ENCODE measurements at regions not wholly inside any gene's neighbourhood (a gene's known extent, or its start where the extent isn't known, plus 50 kb on each side); places are given as distances from the start of the nearest gene placed in this dataset.
"Not testable (repeated sequence)": the region's sequence is repeated elsewhere in the genome, so short reads cannot be mapped to it uniquely, and the experiment has no call there.

DNA sequence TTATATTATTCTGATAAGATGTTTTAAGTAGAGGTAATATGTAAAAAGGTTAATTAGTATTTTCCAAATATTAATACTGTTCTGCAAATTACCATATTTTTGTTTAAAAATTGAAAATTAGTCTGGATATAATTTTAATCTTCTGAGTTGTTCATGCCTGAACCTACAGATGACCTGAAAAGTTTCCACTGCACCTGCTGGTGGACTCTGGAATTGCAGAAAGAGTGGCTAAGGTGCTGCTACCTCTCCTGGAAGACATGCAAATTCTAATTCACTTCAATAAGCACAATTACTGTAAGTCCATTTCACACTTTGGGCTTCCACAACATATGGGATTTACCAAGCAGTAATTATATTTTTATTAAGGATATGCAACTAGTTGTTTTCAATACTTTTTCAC lies 77.7 kb upstream of the OLIG3 start:
- Histone ChIP-seq H3K4me3 (no peak overlapping the region), H3K9me3 (no peaks in the 10 kb centered on the region), H3K27ac (no peak overlapping the region), H3K27me3 (no peaks in the 10 kb centered on the region), H3K4me1 (no peaks in the 10 kb centered on the region), H3K36me3 (no peaks in the 10 kb centered on the region)
- TF ChIP-seq POLR2A (IDR thresholded peaks at IDR 0.05) (no peak), POLR2AphosphoS5 (IDR thresholded peaks at IDR 0.05) (no peak)
- TF ChIP-seq, protein P1, sequence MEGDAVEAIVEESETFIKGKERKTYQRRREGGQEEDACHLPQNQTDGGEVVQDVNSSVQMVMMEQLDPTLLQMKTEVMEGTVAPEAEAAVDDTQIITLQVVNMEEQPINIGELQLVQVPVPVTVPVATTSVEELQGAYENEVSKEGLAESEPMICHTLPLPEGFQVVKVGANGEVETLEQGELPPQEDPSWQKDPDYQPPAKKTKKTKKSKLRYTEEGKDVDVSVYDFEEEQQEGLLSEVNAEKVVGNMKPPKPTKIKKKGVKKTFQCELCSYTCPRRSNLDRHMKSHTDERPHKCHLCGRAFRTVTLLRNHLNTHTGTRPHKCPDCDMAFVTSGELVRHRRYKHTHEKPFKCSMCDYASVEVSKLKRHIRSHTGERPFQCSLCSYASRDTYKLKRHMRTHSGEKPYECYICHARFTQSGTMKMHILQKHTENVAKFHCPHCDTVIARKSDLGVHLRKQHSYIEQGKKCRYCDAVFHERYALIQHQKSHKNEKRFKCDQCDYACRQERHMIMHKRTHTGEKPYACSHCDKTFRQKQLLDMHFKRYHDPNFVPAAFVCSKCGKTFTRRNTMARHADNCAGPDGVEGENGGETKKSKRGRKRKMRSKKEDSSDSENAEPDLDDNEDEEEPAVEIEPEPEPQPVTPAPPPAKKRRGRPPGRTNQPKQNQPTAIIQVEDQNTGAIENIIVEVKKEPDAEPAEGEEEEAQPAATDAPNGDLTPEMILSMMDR (IDR thresholded peaks at IDR 0.05), result peak in 5 of 6 experiments; percentile 35 to 58 (median 45)
- ATAC-seq (ENCODE audit: low FRiP score in 2 of 2) (no peak), DNase-seq (peak in 1 of 2 donors; percentile 28)

DNA sequence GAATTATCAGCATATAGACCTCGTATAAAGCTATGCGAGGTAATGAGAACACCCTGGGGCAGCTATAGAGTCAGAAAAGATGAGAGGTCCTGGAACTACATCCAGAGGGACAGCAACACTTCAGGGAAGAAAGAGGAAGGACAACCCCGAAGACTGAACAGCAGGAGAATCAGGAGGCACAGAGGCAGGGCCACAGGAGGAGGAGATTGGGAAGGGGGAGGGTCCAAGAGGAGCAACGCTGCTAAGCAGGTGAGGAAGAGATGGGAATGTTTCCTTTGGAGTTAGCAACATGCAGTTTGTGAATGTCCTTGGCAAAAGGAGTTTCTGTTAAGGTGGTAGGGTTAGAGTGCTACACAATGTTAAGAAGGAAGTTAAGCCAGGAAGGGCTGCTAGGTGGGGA lies 79.5 kb upstream of the OLIG3 start:
- ATAC-seq (ENCODE audit: low FRiP score in 2 of 2) (no peak), DNase-seq (no peak)
- H3K4me3 ChIP-seq, result no peak overlapping the region
- no peaks in the 10 kb centered on the region for H3K4me1 ChIP-seq
- no peaks in the 10 kb centered on the region for H3K27me3 ChIP-seq
- H3K9me3 ChIP-seq, result no peaks in the 10 kb centered on the region
- H3K36me3 ChIP-seq, result no peaks in the 10 kb centered on the region
- 74 to 75% methylated on average over 4 of the region's 4 CpGs for WGBS, 2 donors
- no peak for TF ChIP-seq EP300 (IDR thresholded peaks at IDR 0.05)
- TF ChIP-seq, protein P1 (IDR thresholded peaks at IDR 0.05), result no peak
- no peak for TF ChIP-seq POLR2AphosphoS5 (IDR thresholded peaks at IDR 0.05)
- no peak for TF ChIP-seq POLR2A (IDR thresholded peaks at IDR 0.05)
- no peak overlapping the region for H3K27ac ChIP-seq

DNA sequence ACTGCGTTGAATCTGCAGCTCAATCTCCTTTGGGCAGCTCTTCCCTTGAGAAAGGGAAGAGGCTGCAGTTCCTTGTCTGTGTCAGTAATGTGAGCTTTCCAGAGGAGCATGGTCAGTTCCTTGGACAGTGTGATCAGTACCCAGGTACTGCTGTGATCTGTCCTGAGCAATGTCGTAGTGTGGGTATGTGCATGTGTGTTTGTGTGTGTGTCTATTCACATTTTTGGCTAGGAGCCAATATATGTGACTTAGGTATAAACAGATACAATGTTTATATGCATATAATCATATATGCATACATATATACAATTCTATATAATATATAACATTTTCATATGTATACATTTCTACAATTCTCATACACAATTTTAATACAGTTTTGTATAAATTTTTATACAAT lies 85.4 kb upstream of the OLIG3 start:
- Histone ChIP-seq H3K36me3 (no peaks in the 10 kb centered on the region), H3K27ac (no peak overlapping the region), H3K4me1 (no peaks in the 10 kb centered on the region), H3K27me3 (no peaks in the 10 kb centered on the region), H3K9me3 (no peaks in the 10 kb centered on the region), H3K4me3 (no peak overlapping the region)
- ATAC-seq (ENCODE audit: low FRiP score in 2 of 2) (no peak), DNase-seq (no peak)
- TF ChIP-seq POLR2A (IDR thresholded peaks at IDR 0.05), result no peak
- TF ChIP-seq EP300 (IDR thresholded peaks at IDR 0.05), result no peak
- no peak for TF ChIP-seq POLR2AphosphoS5 (IDR thresholded peaks at IDR 0.05)
- TF ChIP-seq, protein P1 (IDR thresholded peaks at IDR 0.05), result no peak
- 75 to 80% methylated on average over 2 of the region's 2 CpGs for WGBS, 2 donors

DNA sequence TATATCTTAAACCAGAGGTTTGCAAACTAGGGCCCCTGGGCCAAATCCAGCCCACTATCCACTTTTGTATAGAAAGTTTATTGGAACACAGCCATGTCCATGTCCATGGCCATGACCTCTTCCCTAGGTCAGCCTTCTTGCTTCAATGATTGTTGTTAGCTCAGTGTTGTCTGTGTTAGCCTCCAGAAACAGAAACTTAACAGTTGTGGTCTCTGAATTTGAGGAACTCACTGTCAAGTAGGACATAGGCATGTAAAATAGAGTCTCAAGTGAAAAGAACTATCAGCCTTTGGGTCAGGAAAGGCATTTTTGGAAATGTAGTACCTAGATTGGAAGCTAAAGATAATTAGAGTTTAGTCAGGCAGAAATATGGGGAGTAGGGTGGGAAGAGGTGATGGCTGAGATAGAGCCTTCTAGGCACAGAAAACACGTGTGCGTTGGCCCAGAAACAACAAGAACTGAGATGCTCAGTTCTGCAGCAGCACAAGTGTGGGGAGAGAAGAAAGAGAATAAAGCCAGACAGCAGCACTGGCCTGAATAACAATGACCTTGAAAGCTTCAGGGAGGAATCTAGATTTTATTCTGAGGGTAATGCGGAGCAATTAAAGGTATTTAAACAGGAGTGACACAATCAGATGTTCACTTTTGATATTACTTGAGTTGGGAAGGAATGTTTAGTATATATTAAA lies 87.0 kb upstream of the OLIG3 start:
- Histone ChIP-seq H3K36me3 (no peaks in the 10 kb centered on the region), H3K4me3 (no peak overlapping the region), H3K27me3 (no peaks in the 10 kb centered on the region), H3K27ac (no peak overlapping the region), H3K4me1 (no peaks in the 10 kb centered on the region), H3K9me3 (no peaks in the 10 kb centered on the region)
- no peak for ATAC-seq (ENCODE audit: low FRiP score in 2 of 2)
- DNase-seq, result no peak
- TF ChIP-seq POLR2A (IDR thresholded peaks at IDR 0.05) (no peak), POLR2AphosphoS5 (IDR thresholded peaks at IDR 0.05) (no peak), EP300 (IDR thresholded peaks at IDR 0.05) (no peak)
- TF ChIP-seq, protein P1 (IDR thresholded peaks at IDR 0.05), result no peak
- 68 to 83% methylated on average over 3 of the region's 3 CpGs for WGBS, 2 donors

DNA sequence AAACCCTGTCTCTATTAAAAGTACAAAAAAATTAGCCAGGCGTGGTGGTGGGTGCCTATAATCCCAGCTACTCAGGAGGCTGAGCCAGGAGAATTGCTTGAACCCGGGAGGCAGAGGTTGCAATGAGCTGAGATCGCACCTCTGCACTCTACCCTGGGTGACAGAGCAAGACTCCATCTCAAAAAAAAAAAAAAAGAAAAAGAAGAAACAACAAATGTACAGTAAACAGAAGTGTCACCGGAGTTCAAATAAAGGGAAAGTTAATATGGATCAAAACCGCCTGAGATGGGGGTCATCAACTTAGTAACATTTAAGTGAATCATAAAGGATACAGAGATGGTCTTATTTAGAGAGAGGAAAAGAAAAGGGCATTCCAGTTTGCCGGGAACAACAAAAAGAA lies 89.3 kb upstream of the OLIG3 start:
- H3K27ac ChIP-seq; H3K4me3 ChIP-seq; ATAC-seq (ENCODE audit: low FRiP score in 2 of 2); H3K9me3 ChIP-seq; DNase-seq; H3K36me3 ChIP-seq; H3K27me3 ChIP-seq; H3K4me1 ChIP-seq: not testable (repeated sequence)
- WGBS, 2 donors, result 90 to 91% methylated on average over 6 of the region's 6 CpGs

Data from upper lobe of left lung (tissue), 6 donors.